GM23338 (cell line): ENCODE measurements at regions not wholly inside any gene's neighbourhood (a gene's known extent, or its start where the extent isn't known, plus 50 kb on each side); places are given as distances from the start of the nearest gene placed in this dataset.

Source experiments
- CREB1 ChIP-seq: fragments of 250-450 bp; sonication (Bioruptor Pico); IDR thresholded peaks from 2 replicates; pipeline ENCODE4 v1.5.0; 2020; ENCODE audit warnings: low read depth, mild to moderate bottlenecking, moderate library complexity
- CTCF ChIP-seq, 2 experiments: fragments of 200-600 bp in 1 of 2; sonication (generic) in 1 of 2; conservative IDR thresholded peaks; 2 replicates each; pipeline versions ENCODE4 v1.5.1 to v1.6.1; 2016 to 2017; ENCODE audit warnings: antibody characterized with exemption in 2 of 2, low read depth in 2 of 2, mild to moderate bottlenecking in 2 of 2, moderate library complexity in 1 of 2
- POLR2AphosphoS5 ChIP-seq: IDR thresholded peaks from 2 replicates; pipeline ENCODE4 v1.6.1; 2016; ENCODE audit warnings: antibody characterized with exemption, low read depth

GRCh38 chr9:86788456-86788855 is 158.8 kb downstream of the GAS1 start:
- TF ChIP-seq CREB1 (CRISPR knock-in tag) (no peak), CTCF (conservative IDR thresholded peaks at IDR 0.05; ENCODE audit: low read depth in 2 of 2) (no peak), POLR2AphosphoS5 (no peak)
